ENCODE measurements at regions not wholly inside any gene's neighbourhood (a gene's known extent, or its start where the extent isn't known, plus 50 kb on each side); places are given as distances from the start of the nearest gene placed in this dataset.

GRCh38 chr1:56188855-56189254, 390.5 kb downstream of the PLPP3 start:
- no peak for TF ChIP-seq CTCF (IDR thresholded peaks at IDR 0.05)
- no peak for TF ChIP-seq EZH2 (IDR thresholded peaks at IDR 0.05)
- TF ChIP-seq EZH2phosphoT487 (IDR thresholded peaks at IDR 0.05), result no peak

All from neural progenitor cell (in vitro differentiated cells).